Dermis microvascular lymphatic vessel endothelial cell (primary cell): ENCODE measurements at regions not wholly inside any gene's neighbourhood (a gene's known extent, or its start where the extent isn't known, plus 50 kb on each side); places are given as distances from the start of the nearest gene placed in this dataset.
"Not testable (repeated sequence)": the region's sequence is repeated elsewhere in the genome, so short reads cannot be mapped to it uniquely, and the experiment has no call there.

Source experiments
- DNase-seq, 2 donors: peaks; one replicate each; pipeline versions ENCODE4 v3.0.0 to v3.0.0-alpha.2; 2010; ENCODE audit warnings: low read depth in 2 of 2

DNA sequence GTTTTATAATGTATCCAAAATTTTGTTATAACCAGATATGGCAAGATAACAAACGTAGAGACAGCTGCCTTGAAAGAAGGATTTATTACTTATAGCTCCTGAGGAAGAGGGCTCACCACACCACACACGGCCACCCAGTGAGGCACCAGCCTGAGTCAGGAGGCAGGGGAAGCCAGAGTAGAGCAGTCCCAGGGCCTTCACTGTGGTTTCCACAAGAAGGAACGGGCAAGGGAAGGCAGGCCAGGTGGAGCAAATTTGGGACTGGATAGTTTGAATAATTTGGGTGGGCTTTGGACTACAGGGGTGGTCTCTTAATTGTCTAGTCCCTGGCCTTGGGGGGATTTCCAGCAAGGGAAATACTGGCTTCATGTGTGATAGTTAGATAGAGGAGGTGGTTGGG lies 72.5 kb downstream of the RRAGC start:
- no peak for DNase-seq

- no peak for DNase-seq
Measured at GRCh38 chr1:38786040-38786436, 73.5 kb downstream of the RRAGC start.

- no peak for DNase-seq
Measured at GRCh38 chr1:38785285-38786039, 74.1 kb downstream of the RRAGC start.

DNA sequence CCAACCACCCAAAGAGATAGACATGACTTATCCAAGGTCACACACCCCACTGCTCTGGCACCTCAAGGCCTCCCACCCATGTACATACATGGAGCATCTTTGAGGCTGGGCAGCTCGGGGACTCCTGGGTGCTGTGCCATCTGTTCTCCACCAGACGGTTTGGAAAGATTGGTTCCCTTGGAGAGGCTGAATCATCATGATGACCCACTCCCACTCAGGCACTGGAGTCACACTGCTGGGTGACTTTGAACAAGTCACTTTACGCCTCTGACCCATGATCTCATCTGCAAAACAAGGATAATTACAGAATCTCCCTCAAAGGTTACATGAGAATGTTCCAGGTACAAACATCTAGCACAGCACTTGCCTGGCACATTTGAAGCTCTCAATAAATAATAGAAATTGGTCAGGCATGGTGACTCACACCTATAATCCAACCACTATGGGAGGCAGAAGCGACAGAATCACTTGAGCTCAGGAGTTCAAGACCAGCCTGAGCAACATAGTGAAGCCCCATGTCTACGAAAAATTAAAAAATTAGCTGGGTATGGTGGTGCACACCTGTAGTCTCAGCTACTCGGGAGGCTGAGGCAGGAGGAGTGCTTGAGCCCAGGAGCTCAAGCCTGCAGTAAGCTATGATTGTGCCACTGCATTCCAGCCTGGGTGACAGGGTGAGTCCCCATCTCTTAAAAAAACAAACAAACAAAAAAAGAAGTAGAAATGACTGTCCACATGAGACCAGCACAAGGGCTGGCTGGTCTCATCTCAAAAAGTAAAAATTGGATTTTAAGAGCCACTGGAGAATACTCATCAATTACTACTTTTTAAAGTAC lies 74.9 kb downstream of the RRAGC start:
- DNase-seq = no peak

- no peak for DNase-seq
Measured at GRCh38 chr1:38783640-38784229, 75.8 kb downstream of the RRAGC start.

DNA sequence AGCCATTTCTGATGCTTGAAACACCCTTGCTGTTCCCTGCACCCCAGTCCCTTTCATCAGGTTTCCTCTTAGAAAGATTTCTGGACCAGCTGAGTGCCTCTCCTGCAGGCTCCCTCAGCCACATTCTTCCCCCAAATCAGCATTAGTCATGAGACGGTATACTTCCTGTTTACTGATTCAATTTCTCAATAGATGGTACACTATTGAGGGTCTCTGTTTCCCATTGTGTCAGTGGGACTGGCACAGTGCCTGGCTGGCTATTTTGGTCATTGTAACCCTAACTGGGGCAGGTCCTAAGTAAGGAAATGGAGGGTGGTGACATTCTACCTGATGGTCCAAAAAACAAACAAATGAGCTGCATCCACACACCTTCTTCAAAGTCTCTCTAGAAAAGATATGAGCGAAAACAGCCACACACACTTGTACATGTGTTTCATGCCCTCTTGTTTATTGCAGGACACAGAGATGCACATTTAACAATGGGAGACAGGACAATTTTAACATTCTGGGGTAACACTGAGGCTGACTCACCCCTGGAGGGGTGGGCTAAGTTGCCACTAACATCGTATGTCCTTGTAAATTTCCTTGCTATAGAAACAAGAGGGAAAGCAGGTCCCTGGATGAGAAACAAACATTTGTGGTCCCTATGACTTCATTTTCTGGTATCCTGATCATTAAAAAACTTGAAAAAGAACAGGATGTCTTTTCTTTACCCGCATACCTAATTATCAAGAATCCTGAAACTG lies 77.5 kb downstream of the RRAGC start:
- no peak for DNase-seq

- no peak for DNase-seq
Measured at GRCh38 chr1:38780133-38780532, 79.4 kb downstream of the RRAGC start.

- no peak for DNase-seq
Measured at GRCh38 chr1:38779491-38779890, 80.1 kb downstream of the RRAGC start.

DNA sequence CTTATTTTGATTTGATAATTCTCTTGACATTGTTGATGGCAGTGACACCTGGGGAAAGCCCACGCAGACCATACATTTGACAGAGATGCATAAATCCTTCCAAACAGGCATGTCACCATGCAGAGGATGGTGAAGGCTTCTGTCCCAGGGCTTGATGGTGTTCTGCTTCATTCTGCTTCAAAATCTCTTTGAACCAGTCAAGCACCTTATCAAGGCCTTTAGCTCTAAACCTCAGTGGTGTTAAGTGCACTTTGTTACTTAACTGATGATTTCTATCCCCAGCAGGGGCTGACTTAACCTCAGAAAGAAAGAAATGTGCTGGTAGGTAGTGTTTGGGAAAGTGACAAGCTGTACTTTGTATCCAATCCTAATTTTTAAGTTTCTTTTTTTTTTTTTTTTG lies 81.1 kb downstream of the RRAGC start:
- no peak for DNase-seq

GRCh38 chr1:38778051-38778450 lies 81.5 kb downstream of the RRAGC start:
- no peak for DNase-seq

GRCh38 chr1:38777464-38777957 lies 82.1 kb downstream of the RRAGC start:
- no peak for DNase-seq

- no peak for DNase-seq
Measured at GRCh38 chr1:38776466-38777065, 83.0 kb downstream of the RRAGC start.

DNA sequence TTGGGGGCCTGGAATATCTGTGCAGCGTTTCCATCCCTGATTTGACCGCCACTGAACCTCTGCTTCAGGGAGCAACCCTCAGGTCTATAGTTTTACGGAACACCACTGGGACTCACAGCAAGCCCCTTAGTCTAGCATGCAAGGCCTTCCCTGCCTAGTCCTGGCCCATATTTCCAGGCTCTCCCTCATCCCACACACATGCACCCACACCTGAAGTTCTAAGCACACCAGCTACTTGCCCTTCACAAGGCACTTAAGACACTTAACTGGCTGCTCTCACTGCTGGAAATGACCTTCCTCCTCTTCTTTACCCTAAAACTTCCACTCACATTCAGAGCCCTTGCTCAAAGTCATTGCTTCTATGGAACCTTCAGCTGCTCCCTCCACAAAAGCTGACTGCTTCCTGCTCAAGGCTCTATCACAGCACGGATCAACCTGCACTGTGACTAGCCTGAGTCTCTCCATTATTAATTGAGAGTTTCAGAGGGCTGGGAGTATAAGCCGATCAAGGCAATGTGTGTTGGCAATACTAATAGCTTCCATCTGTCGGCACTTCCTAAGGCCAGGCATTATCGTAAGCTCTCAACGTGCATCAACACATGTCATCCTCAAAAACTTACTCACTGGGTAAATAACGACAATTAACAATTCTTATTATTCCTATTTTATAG lies 84.3 kb downstream of the RRAGC start:
- DNase-seq = no peak

DNA sequence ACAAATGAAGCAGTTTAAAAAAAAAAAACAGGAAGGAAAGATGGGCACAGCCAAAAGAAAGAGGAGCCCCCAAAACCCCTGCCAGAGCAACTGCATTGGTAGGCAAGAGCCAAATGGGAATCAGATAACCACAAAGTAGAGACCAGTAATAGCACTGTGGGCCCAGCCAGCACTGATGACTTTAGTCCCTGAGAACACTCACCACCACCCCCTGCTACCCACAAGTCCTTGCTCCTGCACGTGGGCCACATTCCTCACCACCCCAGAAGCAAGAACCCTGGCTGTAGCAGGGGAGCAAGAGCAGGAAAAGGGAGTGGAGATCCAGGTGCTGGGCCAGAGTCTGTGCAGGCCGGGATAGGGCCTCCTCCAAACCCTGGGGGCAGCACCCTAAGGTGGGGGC lies 86.1 kb downstream of the RRAGC start:
- no peak for DNase-seq

- DNase-seq = no peak
Measured at GRCh38 chr1:38772953-38773352, 86.6 kb downstream of the RRAGC start.

DNA sequence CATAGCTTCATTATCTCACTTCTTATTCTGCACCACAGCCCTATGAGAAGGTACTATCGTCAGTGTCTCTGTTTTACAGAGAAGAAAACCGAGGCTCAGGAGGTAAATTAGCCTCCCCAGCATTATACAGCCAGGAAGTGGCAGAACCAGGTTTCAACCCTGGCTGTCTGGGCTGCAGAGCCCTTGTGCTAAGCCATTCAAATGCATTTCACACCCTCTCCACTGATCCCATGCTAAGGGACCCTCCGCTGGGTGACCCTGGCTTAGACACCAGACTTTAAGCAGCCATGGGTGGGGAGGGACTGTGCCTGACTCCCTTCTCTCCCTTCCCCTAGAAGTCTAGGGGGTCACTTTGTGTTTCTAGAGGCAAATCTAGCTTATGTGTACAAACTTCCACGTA lies 87.5 kb downstream of the RRAGC start:
- no peak for DNase-seq

DNA sequence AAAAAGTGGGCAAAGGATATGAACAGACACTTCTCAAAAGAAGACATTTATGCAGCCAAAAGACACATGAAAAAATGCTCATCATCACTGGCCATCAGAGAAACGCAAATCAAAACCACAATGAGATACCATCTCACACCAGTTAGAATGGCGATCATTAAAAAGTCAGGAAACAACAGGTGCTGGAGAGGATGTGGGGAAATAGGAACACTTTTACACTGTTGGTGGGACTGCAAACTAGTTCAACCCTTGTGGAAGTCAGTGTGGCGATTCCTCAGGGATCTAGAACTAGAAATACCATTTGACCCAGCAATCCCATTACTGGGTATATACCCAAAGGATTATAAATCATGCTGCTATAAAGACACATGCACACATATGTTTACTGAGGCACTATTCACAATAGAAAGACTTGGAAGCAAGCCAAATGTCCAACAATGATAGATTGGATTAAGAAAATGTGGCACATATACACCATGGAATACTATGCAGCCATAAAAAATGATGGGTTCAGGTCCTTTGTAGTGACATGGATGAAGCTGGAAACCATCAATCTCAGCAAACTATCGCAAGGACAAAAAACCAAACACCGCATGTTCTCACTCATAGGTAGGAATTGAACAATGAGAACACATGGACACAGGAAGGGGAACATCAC lies 88.9 kb downstream of the RRAGC start:
- DNase-seq = not testable (repeated sequence)

DNA sequence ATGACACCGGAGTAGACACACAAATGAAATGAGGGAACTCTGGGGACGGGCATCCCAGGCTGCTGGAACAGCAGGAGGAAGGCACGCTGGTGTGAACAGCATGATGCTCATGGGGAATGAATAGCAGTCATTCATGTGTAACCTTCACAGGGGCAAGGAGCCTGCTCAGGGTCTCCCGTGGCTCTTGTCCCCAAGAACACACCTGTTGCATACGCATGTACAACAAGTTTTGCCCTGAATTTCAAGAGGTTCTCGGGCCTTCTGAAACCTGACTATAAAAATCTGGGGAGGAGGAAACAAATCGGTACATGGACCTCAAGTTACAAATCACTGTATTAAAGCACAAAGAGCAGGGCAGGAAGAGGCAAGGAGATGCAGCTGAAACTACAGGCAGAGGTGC lies 93.4 kb downstream of the RRAGC start:
- no peak for DNase-seq

DNA sequence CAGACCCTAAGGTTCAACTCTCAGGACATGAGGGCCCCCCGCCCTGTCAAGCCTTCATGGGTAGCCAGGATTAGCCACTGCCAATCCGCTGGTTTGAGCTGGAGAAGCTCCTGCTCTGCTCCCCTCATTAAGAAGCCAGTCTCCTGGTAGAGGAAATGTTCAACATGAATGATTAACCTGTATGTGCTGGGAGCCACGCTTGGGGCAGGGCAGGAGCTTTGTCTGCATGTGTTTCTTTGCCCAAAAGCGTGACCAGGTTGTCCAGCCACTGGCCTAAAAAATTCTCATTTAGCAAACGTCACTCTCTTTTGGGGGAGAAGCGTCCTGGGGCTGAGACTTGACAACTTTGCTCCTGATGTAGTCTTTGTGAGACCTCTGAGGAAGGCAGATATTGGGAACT lies 96.5 kb downstream of the RRAGC start:
- DNase-seq = no peak

DNA sequence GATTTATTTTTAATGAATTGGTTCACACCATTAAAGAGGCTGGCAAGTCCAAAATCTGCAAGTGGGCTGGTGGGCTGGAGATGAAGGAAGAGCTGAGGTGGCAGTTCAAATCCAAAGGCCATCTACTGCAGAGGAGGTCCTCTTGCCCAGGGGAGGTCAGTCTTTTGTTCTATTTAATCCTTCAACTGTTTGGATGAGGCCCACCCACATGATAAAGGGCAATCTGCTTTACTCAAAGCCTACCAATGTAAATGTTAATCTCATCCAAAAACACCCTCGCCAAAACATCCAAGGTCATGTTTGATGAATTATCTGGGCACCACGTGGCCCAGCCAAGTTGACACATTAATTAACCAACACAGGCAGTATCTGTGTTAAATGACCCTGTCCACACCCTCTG lies 99.0 kb downstream of the RRAGC start:
- no peak for DNase-seq
